ENCODE measurements at regions not wholly inside any gene's neighbourhood (a gene's known extent, or its start where the extent isn't known, plus 50 kb on each side); places are given as distances from the start of the nearest gene placed in this dataset.

GRCh38 chr10:121420006-121420405 lies 178.2 kb downstream of the FGFR2 start:
- no peak for DNase-seq (ENCODE audit: low spot score)

- no peak for DNase-seq (ENCODE audit: low spot score)
Observed at GRCh38 chr10:121422096-121422495, 176.1 kb downstream of the FGFR2 start.

GRCh38 chr10:121425623-121426022 lies 172.6 kb downstream of the FGFR2 start:
- DNase-seq (ENCODE audit: low spot score) = no peak

- no peak for DNase-seq (ENCODE audit: low spot score)
Observed at GRCh38 chr10:121426307-121426706, 171.9 kb downstream of the FGFR2 start.

All from umbilical cord (tissue), 1 donor.